HepG2 (cell line): ENCODE measurements at regions not wholly inside any gene's neighbourhood (a gene's known extent, or its start where the extent isn't known, plus 50 kb on each side); places are given as distances from the start of the nearest gene placed in this dataset.

Experiments used
- ATAC-seq: fragments of 200-7000 bp; cut with Tn5 transposase; 3 replicates; pipeline ENCODE4 v1.9.1; 2020; ENCODE audit warnings: mild to moderate bottlenecking, moderate library complexity
- BruUV-seq: library from RNA; stranded (reverse); fragments of 400-500 nt; replicated peaks from 2 replicates; lab custom pipeline; 2021; lab: Mats Ljungman, UMichigan
- CTCF ChIA-PET: fragments of 300-600 bp; formaldehyde crosslinking; extraction: SDS; loops from one replicate; lab custom pipeline; 2021; ENCODE audit warnings: low total read pairs, inconsistent platforms, low intra/inter-chr PET ratio; lab: Yijun Ruan, JAX
- POLR2A ChIA-PET: fragments of 350-600 bp; sonication (Branson Sonifier 250); formaldehyde crosslinking; loops from one replicate; lab custom pipeline; 2020; ENCODE audit warnings: antibody characterized with exemption, inconsistent platforms; lab: Yijun Ruan, JAX
- DNase-seq: peaks from one replicate; pipeline ENCODE4 v3.0.0-alpha.2; 2015; ENCODE audit warnings: low spot score
- FAIRE-seq: peaks from 3 replicates; lab custom pipeline; 2011; peaks lifted over from hg19 to GRCh38; lab: Jason Lieb, UNC
- H2AFZ ChIP-seq: one replicate; pipeline ENCODE4 v1.6.1; 2011; ENCODE audit warnings: low read length, inconsistent platforms
- H3K27ac ChIP-seq: fragments of 300-600 bp; 3 replicates; pipeline ENCODE4 v1.8.0; 2011; ENCODE audit warnings: mixed run types, mild to moderate bottlenecking, mixed read lengths, low read length, inconsistent platforms; ENCODE audit not compliant: insufficient read depth; ENCODE audit errors: extremely low read length
- H3K27me3 ChIP-seq, 2 experiments: fragments of 200-600 bp in 1 of 2; 2 replicates in 1 of 2; 3 replicates in 1 of 2; pipeline versions ENCODE4 v1.6.0 to v1.8.0; 2011; ENCODE audit warnings: low read length in 2 of 2, mild to moderate bottlenecking in 2 of 2, moderate library complexity in 2 of 2, inconsistent platforms in 1 of 2; ENCODE audit not compliant: insufficient read depth in 2 of 2, control insufficient read depth in 1 of 2
- H3K36me3 ChIP-seq, 2 experiments: fragments of 200-600 bp in 1 of 2; replicated peaks in 1 of 2; 2 replicates in 1 of 2; 3 replicates in 1 of 2; pipeline versions ENCODE4 v1.5.1 to v1.8.0; 2011; ENCODE audit warnings: low read length in 2 of 2, inconsistent platforms in 1 of 2; ENCODE audit not compliant: insufficient read depth in 2 of 2, control insufficient read depth in 1 of 2
- H3K4me1 ChIP-seq: 2 replicates; pipeline ENCODE4 v1.5.1; 2012; ENCODE audit warnings: low read length, inconsistent platforms; ENCODE audit not compliant: insufficient read depth
- H3K4me2 ChIP-seq: 2 replicates; pipeline ENCODE4 v1.6.0; 2011; ENCODE audit warnings: low read depth, low read length, inconsistent platforms
- H3K4me3 ChIP-seq, 3 experiments: fragments of 200-600 bp in 1 of 3; sonication (generic), shearing (Covaris generic) in 1 of 3; replicated peaks in 1 of 3; 2 replicates each; pipeline ENCODE4 v1.5.1; 2011 to 2016; ENCODE audit warnings: low read length in 3 of 3, inconsistent platforms in 2 of 3, low read depth in 2 of 3, mild to moderate bottlenecking in 2 of 3, control low read depth in 1 of 3, mixed read lengths in 1 of 3; ENCODE audit not compliant: insufficient read depth in 1 of 3
- H3K79me2 ChIP-seq: one replicate; pipeline ENCODE4 v1.6.1; 2011; ENCODE audit warnings: low read length, inconsistent platforms; ENCODE audit not compliant: insufficient read depth
- H3K9ac ChIP-seq: 2 replicates; pipeline ENCODE4 v1.6.0; 2011; ENCODE audit warnings: mild to moderate bottlenecking, low read depth, low read length, inconsistent platforms; ENCODE audit not compliant: insufficient read depth
- H3K9me3 ChIP-seq: 2 replicates; pipeline ENCODE4 v1.5.1; 2012; ENCODE audit warnings: mild to moderate bottlenecking, low read length
- H4K20me1 ChIP-seq: 2 replicates; pipeline ENCODE4 v1.6.0; 2011; ENCODE audit warnings: inconsistent platforms, mild to moderate bottlenecking, low read length, moderate library complexity; ENCODE audit not compliant: insufficient read depth
- EED ChIP-seq: sonication (generic); formaldehyde crosslinking; IDR thresholded peaks from 2 replicates; pipeline ENCODE4 v1.5.0; 2020; ENCODE audit warnings: mild to moderate bottlenecking, missing genetic modification reagents
- ETV6 ChIP-seq: sonication (generic); formaldehyde crosslinking; conservative IDR thresholded peaks from 2 replicates; pipeline ENCODE4 v1.4.0; 2020; ENCODE audit warnings: missing genetic modification reagents
- HNF1A ChIP-seq, 2 experiments: sonication (generic) in 1 of 2; formaldehyde crosslinking in 1 of 2; IDR thresholded peaks; 2 replicates each; pipeline versions ENCODE4 v1.4.0 to v1.6.1; 2016 to 2020; ENCODE audit warnings: borderline replicate concordance in 1 of 2, low read depth in 1 of 2, mild to moderate bottlenecking in 1 of 2, missing genetic modification reagents in 1 of 2
- NCOR1 ChIP-seq: fragments of 200-600 bp; sonication (generic); IDR thresholded peaks from 2 replicates; pipeline ENCODE4 v1.7.0; 2017; ENCODE audit warnings: antibody characterized with exemption, low read length, borderline replicate concordance
- SMAD3 ChIP-seq: sonication (generic); formaldehyde crosslinking; IDR thresholded peaks from 2 replicates; pipeline ENCODE4 v1.4.0; 2020; ENCODE audit warnings: missing genetic modification reagents
- STAG1 ChIP-seq: sonication (generic); formaldehyde crosslinking; IDR thresholded peaks from 2 replicates; pipeline ENCODE4 v1.4.0; 2020; ENCODE audit warnings: missing genetic modification reagents
- ZIK1 ChIP-seq: sonication (generic); formaldehyde crosslinking; IDR thresholded peaks from 2 replicates; pipeline ENCODE4 v1.5.0; 2020; ENCODE audit warnings: mild to moderate bottlenecking, low read depth, missing genetic modification reagents, borderline replicate concordance
- ZMYM2 ChIP-seq: sonication (generic); formaldehyde crosslinking; IDR thresholded peaks from 2 replicates; pipeline ENCODE4 v1.8.0; 2022; ENCODE audit warnings: mild to moderate bottlenecking, missing genetic modification reagents
- ZNF160 ChIP-seq: sonication (generic); formaldehyde crosslinking; IDR thresholded peaks from 2 replicates; pipeline ENCODE4 v1.8.0; 2022; ENCODE audit warnings: mild to moderate bottlenecking, inconsistent platforms, missing genetic modification reagents
- ZNF230 ChIP-seq: sonication (generic); formaldehyde crosslinking; IDR thresholded peaks from 2 replicates; pipeline ENCODE4 v1.4.0; 2020; ENCODE audit warnings: mild to moderate bottlenecking, missing genetic modification reagents
- ZNF549 ChIP-seq: sonication (generic); formaldehyde crosslinking; IDR thresholded peaks from 2 replicates; pipeline ENCODE4 v1.5.0; 2020; ENCODE audit warnings: missing genetic modification reagents
- ZNF562 ChIP-seq: sonication (generic); formaldehyde crosslinking; IDR thresholded peaks from 2 replicates; pipeline ENCODE4 v1.8.0; 2022; ENCODE audit warnings: missing genetic modification reagents, borderline replicate concordance
- WGBS: methylation state at CpG from one replicate; pipeline ENCODE4 v1.1.6; 2017; ENCODE audit warnings: low lambda C conversion rate; 5-methylcytosine and 5-hydroxymethylcytosine counted together
- in situ Hi-C: cut with HindIII; loops from 2 replicates; pipeline ENCODE4 v1.10.0; 2017; ENCODE audit warnings: low pct_unique_long_range_greater_than_20kb; ENCODE audit not compliant: extremely low pct_ligation_motif_present
- intact Hi-C: fragments of 100-400 bp; cut with micrococcal nuclease; formaldehyde crosslinking; loops from one replicate; pipeline ENCODE4 v1.10.0; 2022; ENCODE audit not compliant: unreplicated experiment

GRCh38 chr12:3364661-3365462, 126.1 kb upstream of the PRMT8 start:
- no TSS peak for BruUV-seq
- H2AFZ ChIP-seq: no peak overlapping the region

GRCh38 chr12:3365463-3366411, 125.3 kb upstream of the PRMT8 start:
- Histone ChIP-seq H3K36me3 (no peaks in the 10 kb centered on the region), H3K79me2 (no peaks in the 10 kb centered on the region), H3K4me3 (no peak overlapping the region), H2AFZ (no peak overlapping the region), H3K27me3 (peaks cover 10 to 68% of the 10 kb centered on the region in 2 experiments), H3K4me2 (no peak overlapping the region), H3K9me3 (no peaks in the 10 kb centered on the region), H4K20me1 (peaks cover 4% of the 10 kb centered on the region; the same call in 1 of the 2 replicates), H3K27ac (no peak overlapping the region), H3K9ac (no peak overlapping the region), H3K4me1 (no peaks in the 10 kb centered on the region)
- 36% methylated on average over 13 of the region's 87 CpGs for WGBS
- ChIA-PET CTCF (no interaction called here), POLR2A (no interaction called here)
- in situ Hi-C loops: no loop called here
- ATAC-seq (peak; percentile 80), FAIRE-seq (no peak), DNase-seq (no peak)
- no TSS peak for BruUV-seq
- intact Hi-C loops: no loop called here
- no peak for TF ChIP-seq SMAD3 (CRISPR knock-in tag)
- no peak for TF ChIP-seq ZNF549 (CRISPR knock-in tag)
- no peak for TF ChIP-seq ZNF160 (CRISPR knock-in tag)
- TF ChIP-seq HNF1A (IDR thresholded peaks at IDR 0.05; ENCODE audit: low read depth): no peak
- TF ChIP-seq HNF1A (CRISPR knock-in tag; IDR thresholded peaks at IDR 0.05; ENCODE audit: borderline replicate concordance): no peak
- TF ChIP-seq EED (CRISPR knock-in tag): no peak

More at GRCh38 chr12:3364661-3365462, 126.1 kb upstream of the PRMT8 start:
- no peak overlapping the region for H3K4me2 ChIP-seq
- 49% methylated on average over 11 of the region's 13 CpGs for WGBS
- no peaks in the 10 kb centered on the region for H3K9me3 ChIP-seq
- DNase-seq (no peak), ATAC-seq (no peak), FAIRE-seq (no peak)
- in situ Hi-C loops (no loop called here), intact Hi-C loops (no loop called here)
- TF ChIP-seq NCOR1 (no peak), ETV6 (CRISPR knock-in tag) (no peak), ZIK1 (CRISPR knock-in tag) (no peak), ZNF230 (CRISPR knock-in tag) (no peak), STAG1 (CRISPR knock-in tag) (no peak), ZMYM2 (CRISPR knock-in tag) (no peak), ZNF562 (CRISPR knock-in tag) (no peak)
- H3K9ac ChIP-seq: no peak overlapping the region
- H3K27ac ChIP-seq: no peak overlapping the region
- peaks cover 10 to 64% of the 10 kb centered on the region in 2 experiments for H3K27me3 ChIP-seq
- H3K79me2 ChIP-seq: no peaks in the 10 kb centered on the region
- ChIA-PET POLR2A (no interaction called here), CTCF (no interaction called here)
- no peak overlapping the region for H3K4me3 ChIP-seq
- H3K36me3 ChIP-seq: no peaks in the 10 kb centered on the region
- H4K20me1 ChIP-seq: peaks cover 4% of the 10 kb centered on the region; the same call in 1 of the 2 replicates
- H3K4me1 ChIP-seq: no peaks in the 10 kb centered on the region
